Astrocyte (in vitro differentiated cells and primary cell): ENCODE measurements at regions not wholly inside any gene's neighbourhood (a gene's known extent, or its start where the extent isn't known, plus 50 kb on each side); places are given as distances from the start of the nearest gene placed in this dataset.

ENCODE experiments used
- CTCF ChIP-seq: IDR thresholded peaks from 2 replicates; pipeline ENCODE4 v1.5.1; 2011; ENCODE audit warnings: low read depth, mild to moderate bottlenecking, inconsistent platforms, low read length, moderate library complexity; ENCODE audit not compliant: insufficient read depth
- EZH2 ChIP-seq: IDR thresholded peaks from 2 replicates; pipeline ENCODE4 v1.6.1; 2012; ENCODE audit warnings: mild to moderate bottlenecking, low read length, inconsistent platforms; ENCODE audit not compliant: insufficient read depth

DNA sequence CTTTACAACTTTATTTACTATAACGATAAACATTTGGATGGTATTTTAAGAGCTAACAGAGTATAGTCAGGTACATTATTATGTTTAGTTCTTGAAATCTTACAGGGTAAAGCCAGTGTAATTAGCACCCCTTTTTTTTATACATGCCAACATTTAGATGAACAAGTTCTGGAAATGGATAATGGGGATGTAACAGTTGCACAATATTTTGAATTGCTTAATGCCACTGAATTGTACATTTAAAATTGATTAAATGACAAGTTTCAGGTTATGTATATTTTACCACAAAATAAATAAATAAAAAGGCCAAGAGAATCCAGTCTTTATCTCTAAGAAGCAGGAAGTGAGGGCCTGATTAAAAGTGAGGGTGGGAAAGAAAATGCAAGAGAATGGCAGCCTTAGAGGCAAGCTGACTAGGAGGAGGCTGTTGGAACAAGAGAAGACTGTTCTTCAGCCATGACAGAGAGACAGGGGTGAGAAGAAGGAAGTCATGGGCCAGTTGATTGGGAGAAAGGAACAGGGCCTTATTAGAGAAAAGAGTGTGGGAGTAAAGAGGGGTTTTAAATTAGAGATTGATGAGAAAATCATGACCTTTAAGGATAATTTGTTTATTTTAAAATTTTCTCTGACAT, 49.9 kb upstream of the TNFSF18 start:
- TF ChIP-seq CTCF (no peak), EZH2 (no peak)
